Activated effector memory CD4-positive, alpha-beta T cell treated with anti-CD3 and anti-CD28 coated beads, Interleukin-2, amount 50 U/mL, for 16 hours (primary cell): ENCODE measurements at regions not wholly inside any gene's neighbourhood (a gene's known extent, or its start where the extent isn't known, plus 50 kb on each side); places are given as distances from the start of the nearest gene placed in this dataset.

Experiments
- DNase-seq: peaks from one replicate; pipeline ENCODE4 v3.0.0-alpha.2; 2020

DNA sequence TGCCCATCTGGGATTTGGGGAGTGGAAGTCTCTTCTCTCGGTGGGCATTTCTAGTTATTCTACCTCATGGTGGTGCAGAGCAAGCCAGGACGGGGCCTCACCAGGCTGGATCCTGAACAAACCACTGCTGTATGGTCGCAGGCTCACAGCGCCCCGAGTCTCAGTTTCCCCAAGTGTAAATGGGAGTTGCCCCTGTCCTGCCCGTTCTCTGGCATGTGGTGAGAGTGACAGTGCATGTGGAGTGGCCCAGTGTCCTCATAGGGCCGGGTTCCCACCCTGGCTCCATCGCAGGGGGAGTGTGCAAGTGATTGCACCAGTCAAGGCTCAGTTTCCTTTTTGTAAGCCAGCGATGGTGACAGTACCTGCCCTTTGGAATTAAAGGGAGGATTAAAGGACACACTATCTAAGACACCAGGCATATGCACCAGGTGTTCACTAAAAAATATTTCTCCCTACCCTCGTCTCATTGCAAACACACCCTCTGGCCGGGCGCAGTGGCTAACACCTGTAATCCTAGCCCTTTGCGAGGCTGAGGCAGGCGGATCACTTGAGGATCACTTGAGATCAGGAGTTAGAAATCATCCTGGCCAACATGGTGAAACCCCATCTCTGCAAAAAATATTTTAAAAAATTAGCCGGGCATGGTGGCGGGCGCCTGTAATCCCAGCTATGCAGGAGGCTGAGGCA, 173.3 kb upstream of the MYCN start:
- no peak for DNase-seq

DNA sequence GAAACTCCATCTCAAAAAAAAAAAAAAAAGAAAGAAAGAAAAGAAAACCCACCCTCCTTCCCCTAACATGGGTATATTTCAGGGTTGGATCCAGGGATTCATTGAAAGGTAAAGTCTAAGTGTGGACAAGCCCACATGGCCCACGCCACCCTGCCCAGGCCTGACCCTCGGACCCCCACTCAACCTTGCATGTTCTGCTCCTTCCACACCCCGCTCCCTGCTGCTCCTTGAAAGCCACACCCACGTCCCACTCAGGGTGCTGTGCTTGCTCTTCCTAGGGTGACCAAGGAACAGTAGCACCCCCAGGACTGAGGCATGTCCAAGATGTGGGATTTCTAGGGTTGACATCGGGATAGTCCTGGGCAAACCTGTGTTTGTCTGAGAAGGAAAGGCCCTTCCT, 172.7 kb upstream of the MYCN start:
- no peak for DNase-seq

DNA sequence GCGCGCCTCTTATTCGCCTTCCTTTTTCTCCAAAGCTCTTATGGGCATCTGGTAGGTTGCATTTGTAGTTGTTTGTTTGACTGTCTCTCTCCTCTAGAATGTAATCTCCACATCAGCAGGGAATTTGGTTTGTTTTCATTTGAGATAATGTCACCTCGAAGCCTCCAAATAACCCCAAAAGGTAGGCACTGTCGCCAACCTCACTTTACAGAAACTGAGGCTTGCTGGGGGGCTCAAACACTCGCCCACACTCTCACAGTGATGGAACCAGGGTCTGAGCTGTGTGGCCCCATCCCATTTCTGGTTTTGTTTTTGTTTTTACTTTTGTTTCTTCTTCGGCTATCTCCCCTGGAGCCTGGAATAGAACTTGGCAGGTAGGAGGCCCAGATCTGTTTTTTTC, 172.2 kb upstream of the MYCN start:
- DNase-seq = no peak

DNA sequence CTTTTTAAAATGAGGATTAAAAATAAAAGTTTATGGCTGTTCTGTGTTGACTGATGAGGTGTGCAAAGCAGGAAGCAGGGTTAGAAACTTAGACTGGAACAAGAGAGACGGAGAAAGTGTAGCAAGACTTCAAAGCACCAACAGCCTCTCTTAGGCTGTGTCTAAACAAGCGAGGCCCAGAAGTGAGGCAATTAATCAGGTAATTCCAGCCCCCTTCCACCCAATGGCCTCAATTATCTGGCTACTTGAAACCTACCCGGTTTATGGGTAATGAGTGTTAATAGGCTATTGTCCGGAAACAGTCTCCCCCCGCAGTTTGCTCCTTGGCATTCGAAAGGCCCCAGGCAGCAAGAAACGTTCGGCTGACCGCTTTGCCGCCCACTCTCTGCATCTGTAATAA, 171.7 kb upstream of the MYCN start:
- DNase-seq = no peak

DNA sequence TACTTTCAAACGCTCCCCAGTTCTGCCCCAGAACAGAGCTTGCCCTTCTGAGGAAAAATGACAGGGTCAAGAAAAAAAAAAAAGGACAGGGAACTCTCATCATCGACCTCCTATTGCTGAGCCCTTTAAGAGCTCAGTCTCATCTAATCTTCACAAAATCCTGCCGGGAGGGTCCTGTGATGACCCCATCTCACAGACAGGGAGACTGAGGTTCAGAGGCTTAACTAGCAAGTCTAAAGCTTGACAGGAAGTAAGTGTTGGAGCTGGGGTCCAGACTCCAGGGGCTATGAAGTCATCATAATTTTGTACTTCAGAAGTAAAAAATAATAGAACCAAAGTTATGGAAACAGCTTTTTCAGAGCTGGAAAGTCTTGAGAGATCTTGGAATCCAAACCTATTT, 171.1 kb upstream of the MYCN start:
- DNase-seq = no peak

DNA sequence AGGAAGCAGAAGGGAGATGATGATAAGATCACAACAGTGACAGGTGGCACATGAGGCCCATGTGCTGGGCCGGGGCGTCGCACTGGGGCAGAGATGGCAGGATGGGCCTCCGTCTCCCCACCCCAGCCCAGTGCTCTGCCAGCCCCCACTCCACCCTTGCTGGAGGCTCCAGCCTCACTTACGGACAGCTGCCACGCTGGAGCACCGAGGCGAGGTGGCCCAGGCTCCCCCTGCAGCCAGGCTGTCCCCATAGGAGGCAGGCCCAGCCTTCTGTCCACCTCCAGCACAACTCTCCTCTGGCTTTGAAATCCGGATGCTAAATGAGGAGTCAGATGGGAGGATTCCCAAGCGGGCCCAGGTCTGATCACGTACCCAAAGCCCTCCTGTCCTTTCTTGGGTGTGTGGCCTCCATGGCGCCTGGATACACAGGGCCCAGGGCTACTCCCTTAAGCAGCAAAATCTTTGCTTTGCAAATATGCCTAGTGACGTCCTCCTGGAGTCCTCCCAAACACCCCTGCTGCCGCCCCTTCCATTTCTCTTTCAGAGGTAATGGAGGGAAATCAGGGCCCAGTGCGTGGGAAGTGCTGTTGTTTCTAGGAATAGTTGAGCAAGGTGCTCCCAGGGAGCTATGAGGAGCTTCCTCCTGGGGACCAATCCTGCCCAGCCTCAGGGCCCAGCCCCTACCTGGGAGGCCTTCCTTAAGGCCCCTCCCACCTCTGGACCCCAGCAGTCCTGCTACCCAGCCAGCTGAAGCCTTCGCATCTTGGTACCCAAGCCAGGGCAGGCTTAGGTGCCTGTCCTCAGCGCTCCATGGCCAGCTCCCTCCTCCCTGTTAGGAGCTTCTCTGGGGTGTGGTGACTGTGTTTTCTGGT, 170.4 kb upstream of the MYCN start:
- DNase-seq = no peak

DNA sequence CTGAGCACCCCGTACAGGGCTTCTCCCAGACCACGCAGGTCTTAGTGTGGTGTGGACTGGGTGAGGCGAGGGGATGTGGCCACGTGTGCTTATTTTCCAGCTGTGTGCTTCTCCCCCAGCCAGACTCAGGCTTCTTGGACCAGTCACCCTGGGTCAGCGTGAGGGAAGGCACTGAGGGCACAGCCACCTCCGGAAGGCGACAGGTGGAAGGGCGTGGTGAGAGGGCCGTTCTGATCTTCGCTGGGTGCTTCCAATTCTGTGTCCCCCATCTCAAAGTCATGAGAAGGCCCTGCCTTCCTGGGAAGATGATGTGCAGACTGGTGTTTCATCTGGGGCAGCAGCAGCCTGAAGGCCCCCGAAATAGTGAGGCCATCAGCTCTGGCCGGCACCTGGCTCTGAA, 169.7 kb upstream of the MYCN start:
- no peak for DNase-seq

DNA sequence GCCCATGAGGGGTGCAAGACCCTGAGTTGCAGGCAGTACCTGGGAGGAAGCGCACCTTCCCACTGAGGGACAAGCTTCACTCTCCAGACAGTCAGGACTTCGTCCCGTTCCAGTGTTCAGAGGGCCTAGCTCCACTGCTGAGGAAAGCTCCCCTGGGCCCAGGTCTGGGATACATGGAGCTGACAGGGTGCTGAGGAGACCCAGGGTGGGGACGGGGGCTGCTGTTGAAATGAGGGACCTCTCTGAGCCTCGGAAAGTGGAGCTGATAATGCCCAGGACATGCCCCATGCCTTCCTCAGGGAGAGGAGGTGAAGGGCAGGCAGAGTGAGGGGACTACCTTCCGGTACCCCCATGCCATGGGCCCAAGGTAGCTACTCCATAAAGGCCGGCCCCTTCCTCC, 169.2 kb upstream of the MYCN start:
- DNase-seq = no peak

DNA sequence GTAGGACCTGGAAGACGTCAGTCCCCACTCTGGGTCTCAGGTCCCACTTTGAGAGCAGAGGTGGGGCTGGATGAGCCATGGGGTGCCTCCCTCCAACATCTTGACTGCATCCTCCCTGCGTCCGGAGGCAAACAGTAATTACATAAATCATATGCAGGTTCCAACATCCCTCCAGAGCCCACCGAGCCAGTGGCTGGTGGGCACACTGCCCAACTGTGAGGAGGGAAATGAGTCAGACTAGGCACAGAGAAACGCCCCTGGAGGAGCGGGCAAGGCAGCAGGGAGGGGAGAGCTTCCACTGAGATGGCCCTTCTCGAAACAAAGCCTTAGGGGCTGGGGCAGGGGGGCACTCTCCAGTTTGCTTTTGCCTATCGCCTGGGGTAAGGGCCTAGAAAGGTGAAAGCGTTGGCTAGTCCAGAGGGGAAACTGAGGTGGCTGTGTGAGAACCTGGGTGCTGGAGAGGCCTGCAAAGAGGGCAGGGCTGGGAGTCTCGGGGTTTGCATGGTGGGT, 168.2 kb upstream of the MYCN start:
- DNase-seq = no peak

DNA sequence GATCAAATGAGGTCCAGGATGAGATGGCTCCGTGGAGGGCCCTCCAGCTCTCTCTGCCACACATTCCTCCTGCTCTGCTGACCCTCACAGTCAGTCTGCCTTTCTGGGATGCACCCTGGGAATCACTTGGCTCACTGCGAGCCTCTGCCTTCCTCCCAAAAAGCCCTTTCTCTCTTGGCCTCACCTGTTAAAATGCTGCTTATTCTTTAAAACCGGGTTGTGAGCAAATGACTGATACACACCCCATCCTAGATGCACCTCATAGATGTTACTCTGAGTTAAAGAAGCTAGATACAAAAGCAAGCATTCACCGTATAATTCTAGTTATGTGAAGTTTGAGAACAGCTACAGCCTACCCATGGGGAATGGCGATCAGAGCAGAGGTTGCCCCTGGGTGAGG, 167.7 kb upstream of the MYCN start:
- no peak for DNase-seq

DNA sequence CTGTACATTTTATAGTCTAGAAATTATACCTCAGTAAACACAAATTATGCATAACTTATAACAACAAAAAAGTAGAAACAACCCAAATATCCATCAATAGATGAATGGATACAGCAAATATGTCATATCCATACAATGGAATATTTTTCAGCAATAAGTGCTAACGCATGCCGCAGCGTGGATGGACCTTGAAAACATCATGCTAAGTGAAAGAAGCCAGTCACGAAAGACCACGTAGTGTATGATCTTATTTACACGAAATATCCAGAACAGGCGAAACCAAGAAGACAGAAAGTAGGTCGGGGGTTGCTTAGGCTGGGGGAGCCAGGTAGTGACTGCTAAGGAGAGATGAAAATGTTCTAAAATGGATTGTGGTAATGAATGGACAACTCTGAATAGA, 167.1 kb upstream of the MYCN start:
- no peak for DNase-seq

DNA sequence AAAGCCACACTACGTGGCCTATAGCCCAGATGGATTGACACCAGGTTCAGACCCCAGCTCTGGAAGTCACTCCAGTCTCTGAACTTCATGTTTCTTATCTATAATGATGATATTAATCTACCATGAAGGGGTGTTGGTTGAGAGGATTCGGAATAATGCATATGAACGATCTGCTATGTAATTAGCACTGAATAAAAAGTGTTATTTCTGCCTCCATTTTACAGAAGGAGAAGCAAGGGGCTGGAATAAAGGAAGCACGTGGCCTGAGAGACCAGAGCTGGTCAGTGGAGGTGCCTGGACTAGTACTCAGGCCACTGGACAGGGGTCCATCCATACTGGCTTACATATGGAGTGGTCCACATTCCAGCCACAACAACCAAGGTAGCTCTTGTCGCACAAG, 166.5 kb upstream of the MYCN start:
- no peak for DNase-seq

DNA sequence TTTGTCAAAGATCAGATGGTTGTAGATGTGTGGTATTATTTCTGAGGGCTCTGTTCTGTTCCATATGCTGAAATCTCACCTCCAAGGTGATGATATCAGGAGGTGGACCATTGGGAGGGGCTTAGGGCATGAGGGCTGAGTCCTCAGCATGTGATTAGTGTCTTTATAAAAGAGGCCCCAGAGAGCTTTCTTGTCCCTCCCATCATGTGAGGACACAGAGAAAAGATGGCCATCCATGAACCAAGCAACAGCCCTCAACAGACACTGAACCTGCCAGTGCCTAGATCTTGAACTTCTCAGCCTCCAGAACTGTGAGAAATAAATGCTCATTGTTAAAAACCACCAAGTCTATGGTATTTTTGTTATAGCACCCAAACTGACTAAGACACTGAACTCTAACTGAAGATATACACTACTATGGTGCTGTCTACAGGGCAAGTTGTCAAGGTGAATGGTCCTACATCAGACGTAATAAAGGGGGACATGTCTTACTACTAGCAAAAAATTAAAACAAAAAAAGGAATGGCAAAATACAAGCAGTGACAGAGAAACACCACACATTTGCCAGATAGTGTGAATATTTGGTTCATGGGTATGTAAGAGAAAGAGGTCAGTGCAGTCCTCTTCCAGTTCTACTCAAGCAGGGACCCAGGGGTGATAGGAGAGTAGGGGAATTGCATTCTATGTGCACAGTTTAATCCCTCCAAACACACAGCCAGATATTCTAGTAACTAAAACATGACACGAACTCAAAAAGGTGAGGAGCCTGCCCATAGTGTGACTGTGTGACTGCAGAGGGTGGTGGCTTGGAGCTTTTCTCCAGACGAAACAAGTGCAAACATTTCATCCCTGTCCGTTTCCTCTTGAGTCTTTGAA, 164.4 kb upstream of the MYCN start:
- DNase-seq = no peak

DNA sequence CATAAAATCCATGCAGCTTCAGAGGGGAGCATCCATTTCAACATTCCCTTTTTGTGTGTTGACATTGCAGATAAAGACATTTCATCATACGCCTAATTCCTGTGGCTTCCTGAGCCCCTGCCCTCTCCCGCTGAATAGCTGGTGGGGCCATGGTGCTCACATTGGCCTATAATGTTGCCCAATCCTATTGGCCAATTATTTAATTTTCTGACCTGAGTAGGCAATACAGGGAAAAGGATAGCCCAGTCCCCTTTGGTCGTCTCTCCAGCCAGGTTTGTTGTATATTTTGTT, 163.8 kb upstream of the MYCN start:
- DNase-seq = no peak

DNA sequence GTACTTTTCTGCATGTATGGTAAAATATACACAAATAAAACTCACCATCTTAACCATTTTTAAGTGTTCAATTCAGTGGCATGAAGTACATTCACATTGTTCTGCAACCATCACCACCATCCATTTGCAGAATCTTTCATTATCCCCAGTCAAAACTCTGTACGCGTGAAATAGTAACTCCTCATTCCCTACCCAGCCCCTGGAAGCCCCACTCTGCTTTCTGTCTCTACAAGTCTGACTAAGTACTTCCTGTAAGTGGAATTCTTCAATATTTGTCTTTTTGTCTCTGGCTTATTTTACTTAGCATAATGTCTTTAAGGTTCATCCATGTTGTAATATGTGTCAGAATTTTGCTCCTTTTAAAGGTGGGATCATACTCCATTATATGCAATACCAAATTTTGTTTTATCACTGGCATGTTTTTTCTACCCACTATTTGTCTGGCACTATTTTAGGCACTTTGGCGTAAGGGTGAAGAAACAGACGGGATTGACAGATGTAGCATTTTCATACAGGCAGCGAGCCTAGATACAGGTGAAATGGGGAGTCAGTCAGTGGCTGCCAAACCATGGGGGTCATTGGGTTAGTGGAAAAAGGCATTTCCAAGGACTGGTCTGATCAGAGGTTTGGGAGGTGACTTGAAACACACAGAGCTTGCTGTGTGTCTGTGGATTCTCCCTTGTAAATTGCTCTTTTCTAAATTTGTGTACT, 163.2 kb upstream of the MYCN start:
- no peak for DNase-seq

DNA sequence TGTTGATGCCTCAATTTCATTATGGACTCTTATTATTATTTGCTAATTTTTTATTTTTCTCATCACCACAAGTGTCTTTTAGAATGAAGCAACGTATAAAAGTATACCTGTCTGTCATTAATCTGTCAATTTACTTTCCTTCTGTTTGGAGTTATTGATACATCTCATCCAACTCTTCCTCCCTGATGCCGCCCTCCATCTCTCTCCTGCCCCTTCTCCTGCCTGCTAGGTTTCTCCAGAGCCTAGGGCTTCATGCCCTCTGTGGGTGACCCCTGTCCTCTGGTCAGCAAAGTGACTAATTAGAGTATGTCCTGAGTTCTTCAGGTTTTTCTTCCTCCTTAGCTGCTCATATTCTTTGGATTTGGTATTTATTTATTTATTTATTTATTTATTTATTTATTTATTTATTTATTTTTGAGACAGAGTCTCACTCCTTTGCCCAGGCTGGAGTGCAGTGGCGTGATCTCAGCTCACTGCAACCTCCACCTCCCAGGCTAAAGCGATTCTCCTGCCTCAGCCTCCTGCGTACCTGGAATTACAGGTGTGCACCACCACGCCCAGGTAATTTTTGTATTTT, 162.5 kb upstream of the MYCN start:
- DNase-seq = no peak

DNA sequence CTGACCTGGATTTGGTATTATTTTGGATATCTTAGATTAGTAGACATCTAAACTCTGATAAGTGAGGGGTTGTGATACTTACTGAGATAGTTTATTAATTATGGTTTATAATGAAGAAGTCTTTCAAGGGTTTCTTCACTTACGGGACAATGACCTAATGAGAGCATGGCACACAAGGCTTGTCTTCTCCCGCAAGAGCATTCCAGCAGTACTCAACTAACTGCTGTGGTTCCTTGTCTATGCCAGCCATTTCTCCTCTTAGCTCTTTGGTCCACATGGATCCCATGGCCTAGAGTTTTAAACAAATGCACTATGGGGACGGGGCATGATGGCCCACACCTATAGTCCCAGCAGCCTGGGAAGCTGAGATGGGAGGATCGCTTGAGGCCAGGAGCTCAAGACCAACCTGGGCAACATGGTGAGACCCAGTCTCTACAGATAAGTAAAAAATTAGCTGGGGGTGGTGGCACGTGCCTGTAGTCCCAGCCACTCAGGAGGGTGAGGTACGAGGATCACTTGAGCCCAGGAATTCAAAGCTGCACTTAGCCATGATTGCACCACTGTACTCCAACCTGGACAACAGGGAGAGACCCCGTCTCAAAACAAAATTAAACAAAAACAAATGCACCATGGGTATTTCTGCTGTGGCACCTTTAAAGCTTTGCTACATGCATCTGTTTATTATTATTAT, 161.7 kb upstream of the MYCN start:
- no peak for DNase-seq

DNA sequence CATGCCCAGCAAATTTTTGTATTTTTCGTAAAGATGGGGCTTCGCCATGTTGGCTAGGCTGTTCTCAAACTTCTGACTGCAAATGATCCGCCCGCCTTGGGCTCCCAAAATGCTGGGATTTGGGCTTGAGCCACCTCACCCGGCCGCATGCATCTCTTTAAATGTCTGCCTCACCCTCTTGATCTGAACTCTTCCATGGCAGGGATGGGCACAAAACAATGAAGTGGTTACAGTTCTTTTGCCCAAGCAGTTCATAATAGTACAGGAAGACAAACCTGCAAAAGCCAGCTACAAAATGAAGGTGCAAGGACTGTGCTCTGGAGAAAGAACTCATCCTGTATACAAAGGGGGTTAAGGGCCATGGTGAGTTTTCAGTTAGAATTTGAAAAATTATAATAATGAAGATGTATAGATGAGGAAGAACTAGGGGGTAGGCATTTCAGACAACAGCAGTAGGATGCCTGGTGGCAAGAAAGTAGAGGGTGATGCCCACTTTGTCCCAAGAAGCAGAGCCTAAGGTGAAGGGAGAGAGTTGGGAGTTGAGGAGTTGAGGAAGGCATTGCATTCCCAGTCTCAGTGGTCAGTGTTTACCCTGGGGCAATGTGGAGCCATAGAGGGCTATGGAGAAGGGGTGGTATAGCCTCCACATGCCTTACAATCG, 160.8 kb upstream of the MYCN start:
- no peak for DNase-seq

DNA sequence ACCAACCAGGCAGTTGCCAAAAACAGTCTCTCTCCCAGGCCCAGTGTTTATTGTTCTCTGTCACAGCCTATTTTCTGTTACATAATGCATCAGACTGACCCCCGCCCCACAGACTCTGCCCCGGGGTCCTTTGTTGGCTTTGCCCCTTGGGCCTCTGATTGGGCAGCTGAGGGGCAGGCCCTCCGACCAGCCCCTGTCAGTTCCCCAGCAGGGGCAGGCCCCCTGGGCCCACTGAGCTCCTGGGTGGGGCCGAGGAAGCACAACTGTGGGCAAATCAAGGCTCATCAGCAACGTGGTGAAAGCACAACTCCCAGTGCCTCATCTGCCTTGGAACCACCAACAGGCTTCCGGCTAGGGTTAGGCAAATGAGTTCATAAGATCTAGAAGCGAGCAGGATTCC, 160.1 kb upstream of the MYCN start:
- DNase-seq = no peak

DNA sequence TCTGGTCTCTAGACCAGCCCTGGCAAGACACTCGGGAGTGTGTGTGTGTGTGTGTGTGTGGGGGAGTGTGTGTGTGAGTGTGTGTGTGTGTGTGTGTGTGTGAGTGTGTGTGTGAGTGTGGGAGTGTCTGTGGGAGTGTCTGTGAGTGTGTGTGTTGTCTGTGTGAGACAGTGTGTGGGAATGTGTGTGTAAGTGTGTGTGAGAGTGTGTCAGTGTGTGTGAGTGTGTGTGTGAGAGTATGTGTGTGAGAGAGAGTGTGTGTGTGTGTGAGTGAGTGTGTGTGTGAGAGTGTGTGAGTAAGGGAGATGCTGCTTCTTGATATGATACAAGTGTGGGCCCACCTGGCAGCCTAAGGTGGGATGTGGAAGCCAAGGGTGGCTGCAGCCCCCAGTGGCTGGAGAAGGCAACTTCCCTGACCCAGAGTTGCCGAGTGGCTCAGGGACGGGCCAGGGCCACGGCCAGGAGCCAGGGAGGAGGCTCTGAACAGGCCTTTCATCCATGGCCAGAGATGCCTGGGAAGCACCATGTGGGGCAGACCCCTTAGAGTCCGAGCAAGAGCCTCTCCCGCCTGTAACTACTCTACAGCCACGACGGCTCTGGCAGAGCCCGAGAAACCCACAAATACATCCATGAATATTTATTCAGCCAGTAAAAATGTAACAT, 159.3 kb upstream of the MYCN start:
- DNase-seq = no peak
